HG03558 (cell line): ENCODE measurements at regions not wholly inside any gene's neighbourhood (a gene's known extent, or its start where the extent isn't known, plus 50 kb on each side); places are given as distances from the start of the nearest gene placed in this dataset.

Experiments
- ATAC-seq: cut with Tn5 transposase; IDR thresholded peaks from one replicate; pipeline ENCODE4 v1.9.1; 2021; ENCODE audit warnings: moderate number of reproducible peaks; ENCODE audit not compliant: unreplicated experiment; ENCODE audit errors: extremely low read depth

DNA sequence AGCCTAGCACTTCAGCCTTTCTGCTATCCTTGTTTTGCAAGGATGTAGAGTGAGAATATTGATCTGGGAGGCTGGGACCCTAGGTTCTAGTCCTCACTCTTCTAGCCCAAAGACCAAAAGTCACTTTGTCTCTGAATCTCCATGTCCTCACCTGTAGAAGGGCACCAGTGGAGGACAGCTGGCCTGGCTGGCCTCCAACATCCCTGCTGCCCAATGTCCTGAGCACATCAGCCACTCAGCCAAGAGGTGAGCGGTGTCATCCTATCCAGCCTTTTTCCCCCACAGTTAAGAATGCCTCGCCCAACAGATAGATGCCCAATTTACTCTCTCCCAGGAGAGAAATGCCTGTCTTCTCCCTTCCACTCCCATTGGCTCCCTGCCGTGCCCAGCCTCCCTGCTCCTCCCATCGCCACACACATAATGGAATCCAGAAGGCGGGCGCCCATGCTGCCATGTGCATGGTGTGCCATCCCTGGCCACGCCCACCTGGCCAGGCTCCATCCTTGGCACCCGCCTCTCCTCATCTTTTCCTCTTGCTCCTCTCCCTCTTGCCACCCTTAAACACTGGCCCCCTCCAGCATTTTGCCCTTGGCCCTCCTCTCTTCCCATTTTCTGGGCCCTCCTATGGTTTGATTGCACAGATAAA lies 157.3 kb upstream of the SDK2 start:
- no peak for ATAC-seq

DNA sequence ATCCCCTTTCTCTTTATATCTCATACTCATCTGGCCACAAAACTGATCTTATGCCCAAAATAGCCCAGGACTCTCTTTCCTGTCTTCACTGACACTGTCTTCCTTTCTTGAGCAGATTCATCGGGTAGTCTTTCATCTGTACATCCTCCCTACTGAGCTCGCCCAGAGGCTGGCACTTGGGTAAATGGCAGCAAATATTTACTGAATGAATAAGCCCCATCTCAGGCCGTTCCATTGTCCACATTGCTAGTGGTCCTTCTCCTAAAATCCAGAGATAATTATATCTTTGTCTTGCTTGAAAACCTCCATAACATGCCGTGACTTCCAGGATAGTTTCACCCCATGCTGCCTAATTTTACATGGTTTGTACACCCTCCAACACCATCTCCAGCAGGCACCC lies 158.1 kb upstream of the SDK2 start:
- no peak for ATAC-seq

DNA sequence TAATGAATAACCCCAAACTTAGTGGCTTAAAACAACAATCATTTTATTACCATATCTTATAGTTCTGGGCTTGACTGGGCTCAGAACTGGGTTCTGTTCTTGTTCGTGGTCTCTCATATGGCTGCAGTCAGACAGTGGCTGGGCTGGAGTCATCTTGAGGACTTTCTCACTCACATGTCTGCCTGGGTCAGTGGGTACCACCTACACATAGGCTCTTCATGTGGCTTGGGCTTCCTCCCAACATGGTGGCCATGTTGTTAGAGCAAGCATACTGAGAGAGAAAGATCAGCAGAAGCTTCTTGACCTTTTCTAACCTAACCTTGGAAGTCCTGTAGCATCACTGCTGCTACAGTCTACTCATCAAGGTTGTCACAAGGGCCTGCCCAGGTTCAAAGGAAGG lies 158.6 kb upstream of the SDK2 start:
- ATAC-seq: no peak

DNA sequence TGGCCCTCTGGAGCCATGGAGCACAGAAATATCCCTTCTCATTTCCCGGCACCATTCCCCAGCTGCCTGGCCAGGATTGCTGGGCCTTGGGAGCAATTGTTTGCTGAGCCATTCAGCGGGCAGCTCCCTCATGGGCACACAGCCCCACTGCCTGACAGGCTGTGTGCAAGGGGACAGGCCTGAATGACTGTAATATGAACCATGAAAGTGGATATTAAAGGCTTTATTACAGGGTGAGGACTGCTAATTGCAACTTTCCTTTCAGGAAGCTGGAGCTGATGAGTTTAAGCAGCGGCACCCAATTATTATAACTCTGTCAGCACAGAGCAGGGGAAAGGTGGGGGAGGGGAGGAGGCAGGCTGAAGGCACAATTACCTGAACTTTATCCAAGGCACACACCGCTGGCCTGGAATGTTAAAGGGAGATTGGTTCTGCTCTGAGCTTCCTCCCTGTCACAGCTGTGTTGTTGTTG lies 159.8 kb upstream of the SDK2 start:
- no peak for ATAC-seq

DNA sequence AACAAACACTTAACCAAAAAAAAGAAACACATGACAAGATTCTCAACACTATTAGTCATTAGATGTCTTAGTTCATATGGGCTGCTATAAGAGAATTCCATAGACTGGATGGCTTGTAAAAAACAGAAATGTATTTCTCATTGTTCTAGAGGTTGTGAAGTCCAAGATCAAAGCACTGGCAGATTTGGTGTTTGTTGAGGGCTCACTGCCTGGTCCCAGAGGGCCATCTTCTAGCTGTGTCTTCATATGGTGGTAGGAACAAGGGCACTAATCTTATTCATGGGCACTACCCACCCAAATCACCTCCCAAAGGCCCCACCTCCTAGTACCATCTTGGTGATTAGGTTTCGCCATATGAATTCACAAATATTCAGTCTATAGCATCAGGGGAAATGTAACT lies 162.5 kb upstream of the SDK2 start:
- ATAC-seq: no peak

DNA sequence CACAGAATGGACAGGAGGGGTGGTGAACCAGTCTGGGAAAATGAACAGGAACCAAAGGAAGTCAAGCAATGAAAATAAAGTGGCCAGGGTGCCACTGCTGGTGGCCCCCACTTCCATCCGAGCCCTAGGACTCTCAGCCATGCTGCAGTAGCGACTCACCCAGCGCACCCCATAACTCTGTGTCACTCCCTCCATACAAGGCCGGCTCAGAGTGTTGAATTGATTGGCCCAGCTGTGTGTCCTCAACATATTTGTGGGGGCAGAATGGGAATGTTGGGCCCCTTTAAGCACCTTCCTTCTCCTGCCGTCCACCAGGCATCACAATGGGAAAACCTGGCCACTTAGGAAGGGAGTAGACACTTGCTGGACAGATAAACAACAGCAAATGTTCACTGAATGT lies 169.0 kb upstream of the SDK2 start:
- no peak for ATAC-seq

DNA sequence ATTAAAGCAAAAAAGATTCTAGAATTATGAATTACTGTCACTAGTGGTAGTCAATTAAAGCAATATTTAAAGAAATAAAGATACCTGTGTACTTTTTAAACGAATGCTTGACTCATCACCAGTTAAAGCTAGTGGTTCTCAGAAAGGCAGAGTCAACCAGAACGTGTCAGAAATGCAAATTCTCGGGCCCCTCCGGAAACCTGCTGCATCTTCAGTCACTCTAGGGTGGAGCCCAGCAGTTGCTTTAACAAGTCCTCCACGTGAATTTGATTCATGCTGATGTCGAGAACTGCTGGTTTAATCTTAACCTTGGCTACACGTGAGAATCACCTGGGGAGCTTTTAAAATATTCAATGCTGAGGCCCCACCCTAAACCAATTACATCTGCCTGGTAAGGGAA lies 169.8 kb upstream of the SDK2 start:
- no peak for ATAC-seq

DNA sequence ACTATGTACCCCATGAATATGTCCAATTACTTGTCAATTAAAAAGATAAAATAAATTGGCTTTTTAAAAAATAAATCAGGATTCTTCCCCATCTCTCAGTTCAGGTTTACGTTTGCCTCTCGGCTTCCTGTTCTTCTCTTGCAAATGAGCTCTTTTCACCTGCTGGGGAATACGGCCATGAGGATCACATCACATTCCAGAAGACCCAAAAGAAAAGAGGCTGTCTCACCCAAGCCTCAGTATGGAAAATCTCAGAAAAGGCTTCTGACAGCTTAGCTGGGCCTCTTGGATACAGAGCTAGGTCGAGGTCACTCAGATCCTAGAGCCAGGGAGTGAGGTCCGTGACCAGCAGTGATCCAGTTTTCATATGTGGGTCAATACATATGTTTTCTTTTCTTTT lies 171.2 kb upstream of the SDK2 start:
- ATAC-seq: no peak

DNA sequence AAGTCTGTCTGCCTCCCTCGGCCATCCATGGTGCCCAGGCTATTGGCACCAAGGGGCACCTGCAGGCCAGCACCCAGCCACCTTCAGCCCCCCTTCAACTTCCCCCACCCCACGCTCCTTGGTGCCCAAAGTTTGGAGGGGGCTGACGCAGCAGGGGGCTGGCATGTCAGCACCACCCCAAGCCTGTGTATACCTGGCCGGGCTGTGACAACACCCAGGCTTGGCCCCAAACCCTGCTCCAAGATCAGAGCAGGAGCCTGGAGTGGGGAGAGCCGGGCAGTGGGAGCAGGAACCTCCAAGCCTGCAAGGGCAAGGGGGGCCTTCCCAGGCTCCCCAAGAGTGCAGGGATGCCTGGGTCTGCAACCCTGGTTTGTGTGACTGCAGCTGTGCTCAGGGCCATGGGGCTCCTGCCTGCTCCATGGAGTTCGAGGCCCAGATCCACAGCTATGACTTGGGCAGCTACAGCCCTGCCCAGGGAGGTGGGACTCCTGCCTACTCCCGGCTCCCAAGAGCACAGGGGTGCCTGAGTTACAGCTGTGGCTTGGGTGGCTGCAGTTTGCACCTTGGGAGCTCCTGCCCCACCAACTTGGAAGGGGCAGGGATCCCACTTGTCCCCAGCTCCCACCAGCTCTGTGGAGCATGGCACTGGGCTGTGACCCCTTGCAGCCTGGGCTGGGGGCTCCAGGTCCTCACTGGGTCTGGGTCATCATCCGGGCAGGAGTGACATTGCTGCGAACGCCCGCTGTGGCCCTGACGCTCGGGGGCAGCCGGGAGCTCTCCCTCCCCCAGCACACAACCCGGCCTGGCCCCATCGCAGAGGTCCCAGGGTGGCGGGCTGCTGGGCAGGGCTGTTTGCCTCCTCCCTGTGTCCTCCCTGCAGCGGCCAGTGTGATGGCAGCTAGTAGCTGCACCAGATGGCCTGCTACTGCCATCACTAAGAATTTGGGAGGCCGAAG lies 175.5 kb upstream of the SDK2 start:
- ATAC-seq: no peak

DNA sequence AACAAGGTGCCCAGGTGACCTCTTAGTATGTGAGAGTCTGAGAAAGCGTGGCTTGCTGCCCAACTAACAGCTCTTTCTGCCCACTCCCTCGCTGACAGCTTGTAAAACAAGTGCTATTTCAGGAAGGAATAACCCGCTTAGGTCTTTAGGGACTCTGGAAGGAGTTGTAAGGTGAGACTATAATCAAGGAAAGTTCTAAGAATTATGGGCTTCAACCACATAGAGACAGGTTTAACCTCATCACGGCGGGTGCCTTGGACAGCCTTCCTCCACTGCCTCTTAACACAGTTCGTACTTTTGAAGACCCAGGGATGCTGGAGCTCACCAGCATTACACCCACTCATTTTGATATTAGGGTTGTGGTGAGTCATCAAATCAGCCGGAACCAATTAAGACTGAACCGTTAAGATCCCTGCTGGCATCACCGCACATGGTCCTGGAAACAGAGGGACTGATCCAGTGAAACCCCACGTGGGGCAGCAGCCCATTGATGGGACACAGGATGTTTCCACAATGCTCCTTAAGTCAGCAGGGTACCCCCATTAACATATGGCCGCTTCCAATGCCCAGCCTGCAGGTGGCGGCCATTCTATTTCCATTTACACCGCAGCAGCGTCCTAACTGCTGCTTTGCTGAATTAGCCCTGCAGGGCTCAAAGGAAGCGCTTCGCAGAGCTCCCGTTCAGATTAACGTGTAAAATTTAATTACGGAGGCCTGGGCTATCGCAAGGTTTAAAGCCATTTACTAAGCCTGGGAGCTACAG lies 176.6 kb upstream of the SDK2 start:
- no peak for ATAC-seq

DNA sequence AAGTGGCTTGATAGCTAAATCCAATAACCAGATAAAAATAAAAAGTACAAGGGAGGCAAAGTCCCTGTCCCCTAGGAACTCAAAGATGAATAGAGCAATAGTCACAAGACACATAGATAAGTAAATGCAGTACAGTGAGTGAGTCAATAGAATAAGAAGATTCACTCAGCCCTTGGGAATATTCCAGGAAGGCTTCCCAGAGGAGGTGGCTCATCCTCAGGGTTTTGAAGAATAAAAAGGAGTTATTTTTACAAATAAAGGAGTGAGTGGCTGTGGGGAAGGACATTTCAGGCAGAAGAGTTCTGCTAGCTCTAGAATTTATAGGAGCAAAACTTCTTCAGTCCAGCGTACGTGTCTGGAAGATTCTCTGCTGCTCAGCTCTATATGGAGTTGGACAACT lies 177.4 kb upstream of the SDK2 start:
- ATAC-seq: no peak

DNA sequence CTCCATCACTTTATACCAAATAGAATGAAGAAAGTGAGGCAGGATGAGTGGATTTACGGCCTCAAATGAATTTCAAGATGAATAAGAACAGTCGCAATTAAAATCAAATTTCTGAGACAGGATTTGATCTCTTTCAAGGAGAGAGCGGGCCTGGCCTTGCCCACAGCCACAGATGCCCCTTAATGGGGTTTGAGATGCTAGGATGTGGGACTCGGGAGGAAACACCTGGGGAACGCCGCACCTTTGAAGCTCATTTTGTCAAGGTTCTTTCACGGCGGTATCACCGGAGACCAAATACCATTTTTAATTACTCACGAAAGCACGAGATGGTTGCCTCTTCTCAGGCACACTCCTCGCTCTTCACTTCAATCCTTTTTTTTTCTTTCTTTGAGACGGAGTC lies 178.1 kb upstream of the SDK2 start:
- no peak for ATAC-seq

DNA sequence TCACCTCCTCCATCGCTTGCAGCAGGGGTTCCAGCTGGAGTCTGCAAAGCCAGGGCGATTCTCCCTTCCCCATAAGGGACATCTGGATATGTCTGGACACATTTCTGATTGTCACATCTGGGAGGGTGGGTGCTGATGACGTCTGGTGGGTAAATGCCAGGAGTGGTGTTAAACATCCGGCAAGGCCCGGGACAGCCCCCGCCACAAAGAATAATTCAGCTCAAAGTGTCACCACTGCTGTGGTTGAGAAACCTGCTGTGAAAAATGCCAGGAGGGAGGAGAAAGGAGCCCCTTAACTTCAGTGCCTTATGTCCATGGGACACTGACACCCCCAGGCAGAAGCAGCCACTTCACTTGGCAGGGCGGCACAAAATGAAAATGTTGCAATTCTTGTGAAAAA lies 179.4 kb upstream of the SDK2 start:
- no peak for ATAC-seq

DNA sequence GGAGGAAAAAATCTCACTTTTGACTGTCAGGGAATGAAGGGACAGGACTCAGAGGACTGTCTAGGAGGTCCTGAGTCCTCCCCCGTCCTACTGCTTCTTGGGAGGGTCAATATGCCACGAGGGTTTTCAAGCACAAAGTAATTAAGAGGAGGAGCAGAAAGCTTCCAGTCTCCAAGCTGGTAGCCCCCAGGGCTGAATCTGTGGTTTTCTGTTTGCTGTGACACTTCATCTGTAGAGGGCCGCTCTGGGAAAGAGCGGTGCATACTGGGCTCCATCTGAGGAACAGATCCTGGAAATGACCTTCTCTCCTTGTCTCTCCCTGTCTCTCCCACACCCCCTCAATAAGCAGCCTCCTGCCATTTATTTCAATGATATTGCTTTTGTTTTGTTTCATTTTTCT lies 180.1 kb upstream of the SDK2 start:
- no peak for ATAC-seq

DNA sequence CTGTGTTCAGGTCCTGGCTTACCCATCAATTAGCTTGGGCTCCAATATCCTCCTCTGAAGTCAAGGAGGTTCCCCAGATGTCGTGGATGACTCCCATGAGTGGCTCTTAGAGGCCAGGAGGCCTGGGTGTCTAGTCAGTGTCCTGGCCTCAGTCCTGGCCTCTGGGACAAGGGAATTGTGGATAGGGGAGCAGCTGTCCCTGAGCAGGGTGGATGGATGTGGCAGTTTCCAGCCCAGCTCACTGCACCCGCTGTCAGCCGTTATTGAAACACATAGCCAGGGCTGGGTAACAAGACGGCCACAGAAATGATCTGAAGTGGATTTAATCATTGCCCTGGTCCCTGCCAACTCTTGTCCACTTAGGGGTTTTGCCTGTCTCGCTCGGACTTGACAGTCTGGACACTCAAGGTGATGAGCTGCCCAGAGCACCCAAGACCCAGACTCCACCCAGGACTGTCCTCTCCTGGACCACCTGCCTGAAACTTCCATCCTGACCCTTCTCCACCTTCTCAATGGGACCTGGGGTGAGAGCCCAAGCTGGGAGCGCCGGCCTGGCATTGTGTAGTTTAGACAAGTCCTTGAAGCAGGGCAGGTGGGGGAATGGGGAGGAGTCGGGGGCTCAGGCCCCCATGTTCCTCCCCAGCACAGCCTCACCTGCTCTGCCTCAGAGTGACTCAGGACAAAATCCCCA lies 182.1 kb upstream of the SDK2 start:
- ATAC-seq: no peak

DNA sequence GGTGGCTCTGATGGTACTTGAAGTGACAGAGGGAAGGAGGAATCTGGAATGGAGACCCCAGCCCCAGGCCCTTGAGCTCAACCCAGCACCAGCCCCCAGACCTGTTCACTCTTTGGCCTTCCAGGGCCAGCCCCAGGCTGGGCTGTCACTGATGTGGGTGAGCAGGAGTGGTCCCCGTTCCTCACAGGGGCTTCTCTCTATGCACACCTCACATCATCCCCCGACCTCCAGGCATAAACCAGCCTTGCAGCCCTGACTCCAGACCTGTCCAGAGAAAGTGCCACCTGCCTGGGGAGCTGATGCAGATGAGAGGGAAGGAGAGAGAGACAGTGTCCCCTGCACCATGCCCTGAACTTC lies 182.6 kb upstream of the SDK2 start:
- ATAC-seq: no peak

DNA sequence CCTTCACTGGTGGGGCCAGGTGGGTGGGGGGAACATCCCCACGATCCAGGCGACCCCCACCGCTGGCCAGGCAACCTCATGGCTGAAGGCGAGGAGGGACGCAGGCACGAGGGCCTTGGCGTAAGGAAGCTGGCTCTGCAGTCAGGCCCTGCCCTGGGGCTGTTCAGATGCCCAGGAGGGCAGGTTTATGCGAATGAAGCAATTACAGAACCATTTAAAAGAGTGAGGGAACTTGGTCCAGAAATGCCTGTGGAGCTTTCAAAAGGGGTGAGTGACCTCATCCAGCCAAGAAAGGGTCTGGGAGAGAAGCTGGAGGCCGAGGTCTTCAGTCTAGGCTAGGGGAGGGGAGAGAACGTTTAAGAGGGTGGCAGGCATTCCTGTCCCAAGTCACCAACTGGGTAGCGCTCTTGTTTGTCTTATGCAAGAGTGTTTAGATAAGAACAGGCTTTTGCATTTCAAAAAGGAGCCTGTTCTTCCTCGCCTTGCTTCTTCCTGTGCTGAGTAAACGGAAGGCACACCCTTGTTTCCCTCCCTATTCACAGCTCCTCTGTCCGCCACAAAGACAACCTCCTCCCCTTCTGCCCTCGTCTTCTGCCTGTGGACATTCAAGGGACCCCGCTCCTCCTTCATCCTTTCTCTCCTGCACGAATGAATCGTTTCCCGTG lies 183.5 kb upstream of the SDK2 start:
- no peak for ATAC-seq

DNA sequence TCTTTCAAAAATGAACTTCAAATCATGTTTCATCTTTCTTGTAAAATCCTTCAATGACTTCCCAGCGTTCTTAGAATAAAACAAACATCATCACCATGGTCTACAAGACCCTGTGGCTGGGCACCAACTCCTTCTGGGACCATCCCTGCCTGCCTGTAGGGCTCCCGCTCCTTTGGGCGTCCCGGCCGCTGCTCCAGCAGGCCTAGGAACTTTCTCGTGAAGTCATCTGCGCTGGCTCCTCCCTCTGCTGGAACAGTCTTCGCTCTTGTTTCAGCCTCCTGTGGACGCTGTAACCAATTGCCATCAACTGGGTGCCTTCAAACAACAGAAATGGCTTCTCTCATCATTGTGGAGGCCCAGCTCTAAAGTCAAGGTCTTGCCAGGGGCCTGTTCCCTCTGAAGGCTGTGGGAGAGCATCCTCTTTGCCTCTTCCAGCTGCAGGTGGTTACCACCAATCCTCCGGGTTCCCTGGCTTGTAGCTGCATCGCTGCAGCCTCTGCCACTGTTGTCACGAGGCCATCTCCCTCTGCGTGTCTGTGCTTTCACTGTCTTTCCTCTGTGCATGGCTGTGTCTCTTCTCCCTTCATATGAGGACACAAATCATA lies 185.5 kb upstream of the SDK2 start:
- no peak for ATAC-seq

DNA sequence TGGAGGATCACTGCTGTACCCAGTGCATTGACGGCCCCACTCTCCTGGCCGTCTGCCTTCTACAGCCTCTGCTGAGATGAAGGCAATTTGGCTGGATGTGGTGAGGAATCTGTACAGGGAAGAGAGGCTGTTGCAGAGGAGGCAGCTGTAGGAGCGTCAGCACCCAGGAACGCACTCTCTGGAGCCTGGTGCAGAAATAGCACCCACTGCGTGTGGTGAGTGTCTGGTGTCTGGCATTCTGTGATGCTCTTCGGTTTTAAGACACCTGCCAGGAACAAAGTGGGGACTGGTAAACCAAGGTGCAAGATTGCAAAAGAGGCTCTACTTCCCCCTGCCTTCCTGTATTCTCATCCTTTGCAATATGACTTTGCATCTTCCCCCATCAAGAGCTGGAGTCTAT lies 187.5 kb upstream of the SDK2 start:
- no peak for ATAC-seq
